Osteoblast (primary cell): ENCODE measurements at regions not wholly inside any gene's neighbourhood (a gene's known extent, or its start where the extent isn't known, plus 50 kb on each side); places are given as distances from the start of the nearest gene placed in this dataset.

Experiments used
- DNase-seq: peaks from one replicate; pipeline ENCODE4 v3.0.0; 2011; ENCODE audit warnings: low spot score, mixed read lengths; ENCODE audit not compliant: insufficient read length; ENCODE audit errors: missing footprints
- H2AFZ ChIP-seq: 2 replicates; pipeline ENCODE4 v1.6.0; 2011; ENCODE audit warnings: mild to moderate bottlenecking, low read length
- H3K27ac ChIP-seq: 2 replicates; pipeline ENCODE4 v1.5.1; 2011; ENCODE audit warnings: mild to moderate bottlenecking, low read depth, low read length, moderate library complexity
- H3K27me3 ChIP-seq: 2 replicates; pipeline ENCODE4 v1.6.0; 2012; ENCODE audit warnings: mild to moderate bottlenecking, control low read depth, inconsistent platforms, low read length, moderate library complexity; ENCODE audit not compliant: insufficient read depth
- H3K36me3 ChIP-seq: 2 replicates; pipeline ENCODE4 v1.5.1; 2011; ENCODE audit warnings: mild to moderate bottlenecking, low read length, control low read depth, moderate library complexity; ENCODE audit not compliant: insufficient read depth
- H3K4me1 ChIP-seq: 2 replicates; pipeline ENCODE4 v1.5.1; 2011; ENCODE audit warnings: mild to moderate bottlenecking, low read length, control low read depth, moderate library complexity; ENCODE audit not compliant: insufficient read depth
- H3K4me2 ChIP-seq: 2 replicates; pipeline ENCODE4 v1.6.0; 2011; ENCODE audit warnings: mild to moderate bottlenecking, low read length; ENCODE audit not compliant: insufficient read depth
- H3K4me3 ChIP-seq: fragments of 200-600 bp; sonication (generic); 3 replicates; pipeline ENCODE4 v1.5.1; 2012; ENCODE audit warnings: mild to moderate bottlenecking, low read length, inconsistent platforms; ENCODE audit not compliant: insufficient read depth
- H3K79me2 ChIP-seq: 2 replicates; pipeline ENCODE4 v1.6.0; 2012; ENCODE audit warnings: mild to moderate bottlenecking, low read length, control low read depth, inconsistent platforms; ENCODE audit not compliant: insufficient read depth
- H3K9me3 ChIP-seq: 2 replicates; pipeline ENCODE4 v1.5.1; 2011; ENCODE audit warnings: low read depth, low read length, control low read depth
- H4K20me1 ChIP-seq: 2 replicates; pipeline ENCODE4 v1.6.0; 2012; ENCODE audit warnings: mild to moderate bottlenecking, low read length, control low read depth; ENCODE audit not compliant: insufficient read depth
- CTCF ChIP-seq: IDR thresholded peaks from 2 replicates; pipeline ENCODE4 v1.5.1; 2011; ENCODE audit warnings: mild to moderate bottlenecking, low read depth, low read length, moderate library complexity; ENCODE audit errors: extremely low read depth

DNA sequence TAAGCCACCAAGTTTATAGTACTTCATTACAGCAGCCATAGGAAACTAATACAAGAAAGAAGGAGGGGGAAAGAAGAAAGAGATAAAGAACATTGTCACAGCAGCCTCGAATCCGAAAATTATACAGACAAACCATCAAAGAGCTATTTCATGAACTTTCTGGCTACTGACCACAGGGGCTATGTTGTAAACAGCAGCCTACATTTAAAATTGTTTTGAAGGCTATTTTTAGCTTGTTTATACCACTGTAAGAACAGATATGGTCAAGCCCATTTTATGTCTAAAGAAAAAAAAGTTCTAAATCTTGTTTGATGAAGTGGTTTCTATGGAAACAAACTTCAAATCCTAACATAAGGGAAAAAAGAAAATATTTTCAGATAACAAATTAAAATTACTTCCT is 282.1 kb downstream of the GABRG1 start:
- no peaks in the 10 kb centered on the region for H3K79me2 ChIP-seq
- no peak overlapping the region for H2AFZ ChIP-seq
- H3K27ac ChIP-seq: no peak overlapping the region
- no peaks in the 10 kb centered on the region for H3K4me1 ChIP-seq
- TF ChIP-seq CTCF: no peak
- no peak for DNase-seq
- no peaks in the 10 kb centered on the region for H3K27me3 ChIP-seq
- H3K9me3 ChIP-seq: no peaks in the 10 kb centered on the region
- H3K4me2 ChIP-seq: no peak overlapping the region
- H3K36me3 ChIP-seq: no peaks in the 10 kb centered on the region
- no peak overlapping the region for H3K4me3 ChIP-seq
- H4K20me1 ChIP-seq: no peaks in the 10 kb centered on the region

GRCh38 chr4:45831692-45832091 is 292.2 kb downstream of the GABRG1 start:
- no peak overlapping the region for H3K4me3 ChIP-seq
- no peaks in the 10 kb centered on the region for H3K79me2 ChIP-seq
- H3K27me3 ChIP-seq: no peaks in the 10 kb centered on the region
- no peaks in the 10 kb centered on the region for H3K36me3 ChIP-seq
- H3K4me1 ChIP-seq: no peaks in the 10 kb centered on the region
- TF ChIP-seq CTCF: no peak
- H3K9me3 ChIP-seq: no peaks in the 10 kb centered on the region
- H3K27ac ChIP-seq: no peak overlapping the region
- no peak for DNase-seq
- H2AFZ ChIP-seq: no peak overlapping the region
- H3K4me2 ChIP-seq: no peak overlapping the region
- H4K20me1 ChIP-seq: no peaks in the 10 kb centered on the region

DNA sequence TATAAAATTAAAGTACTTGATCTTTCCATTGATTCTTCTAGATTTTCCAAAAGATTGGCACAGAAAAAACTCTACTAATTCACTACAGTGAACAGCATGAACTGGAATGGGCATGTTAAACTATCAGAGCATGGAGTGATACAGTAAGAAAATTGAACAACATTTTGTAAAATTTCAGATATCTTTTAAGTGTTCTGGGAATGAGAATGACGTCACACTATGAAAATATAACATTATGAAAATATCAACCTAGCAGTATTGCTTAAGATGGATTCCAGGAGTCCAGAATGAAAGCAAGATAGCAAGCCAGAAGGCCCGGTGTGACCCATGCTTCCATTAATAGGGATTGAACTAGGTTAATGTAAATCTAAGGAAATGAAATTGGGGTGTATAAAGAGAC is 319.9 kb downstream of the GABRG1 start:
- Histone ChIP-seq H4K20me1 (no peaks in the 10 kb centered on the region), H3K4me2 (no peak overlapping the region), H2AFZ (no peak overlapping the region), H3K9me3 (no peaks in the 10 kb centered on the region), H3K27me3 (no peaks in the 10 kb centered on the region), H3K4me3 (no peak overlapping the region), H3K36me3 (no peaks in the 10 kb centered on the region), H3K4me1 (no peaks in the 10 kb centered on the region), H3K79me2 (no peaks in the 10 kb centered on the region), H3K27ac (no peak overlapping the region)
- no peak for DNase-seq
- no peak for TF ChIP-seq CTCF

GRCh38 chr4:45795135-45795534 is 328.7 kb downstream of the GABRG1 start:
- no peak for DNase-seq
- Histone ChIP-seq H3K4me2 (no peak overlapping the region), H3K79me2 (no peaks in the 10 kb centered on the region), H3K27ac (no peak overlapping the region), H3K4me3 (no peak overlapping the region), H3K27me3 (no peaks in the 10 kb centered on the region), H2AFZ (no peak overlapping the region), H3K4me1 (no peaks in the 10 kb centered on the region), H4K20me1 (no peaks in the 10 kb centered on the region), H3K9me3 (no peaks in the 10 kb centered on the region), H3K36me3 (no peaks in the 10 kb centered on the region)
- no peak for TF ChIP-seq CTCF
